H9 (cell line): ENCODE measurements at regions not wholly inside any gene's neighbourhood (a gene's known extent, or its start where the extent isn't known, plus 50 kb on each side); places are given as distances from the start of the nearest gene placed in this dataset.

Source experiments
- DNase-seq: peaks from one replicate; pipeline ENCODE4 v3.0.0-alpha.2; 2017
- H2AFZ ChIP-seq: one replicate; pipeline ENCODE4 v1.6.1; 2013; ENCODE audit warnings: mild to moderate bottlenecking, low read length, control low read depth, moderate library complexity
- H2AK5ac ChIP-seq: 2 replicates; pipeline ENCODE4 v1.6.1; 2013; ENCODE audit warnings: low read length, control low read depth, mixed read lengths; ENCODE audit not compliant: insufficient read length
- H2BK120ac ChIP-seq: one replicate; pipeline ENCODE4 v1.6.1; 2013; ENCODE audit warnings: low read depth, mild to moderate bottlenecking, low read length, control low read depth, inconsistent platforms; ENCODE audit not compliant: poor library complexity, severe bottlenecking
- H2BK12ac ChIP-seq: 2 replicates; pipeline ENCODE4 v1.6.1; 2013; ENCODE audit warnings: low read length, control low read depth, mixed read lengths, low read depth; ENCODE audit not compliant: insufficient read length
- H2BK15ac ChIP-seq: 2 replicates; pipeline ENCODE4 v1.6.1; 2013; ENCODE audit warnings: low read depth, low read length, control low read depth
- H2BK20ac ChIP-seq: one replicate; pipeline ENCODE4 v1.6.1; 2013; ENCODE audit warnings: low read depth, mild to moderate bottlenecking, low read length, control low read depth, inconsistent platforms; ENCODE audit not compliant: poor library complexity, severe bottlenecking
- H2BK5ac ChIP-seq: 2 replicates; pipeline ENCODE4 v1.6.1; 2013; ENCODE audit warnings: low read length, control low read depth, mixed read lengths; ENCODE audit not compliant: insufficient read length
- H3K14ac ChIP-seq: 2 replicates; pipeline ENCODE4 v1.6.1; 2013; ENCODE audit warnings: low read length, control low read depth; ENCODE audit not compliant: insufficient read depth
- H3K18ac ChIP-seq: 2 replicates; pipeline ENCODE4 v1.6.1; 2013; ENCODE audit warnings: low read depth, mild to moderate bottlenecking, mixed read lengths, low read length, control low read depth; ENCODE audit not compliant: insufficient read length
- H3K23ac ChIP-seq: 2 replicates; pipeline ENCODE4 v1.6.1; 2013; ENCODE audit warnings: low read length, control low read depth, mixed read lengths, low read depth; ENCODE audit not compliant: insufficient read length
- H3K23me2 ChIP-seq: 2 replicates; pipeline ENCODE4 v1.6.1; 2013; ENCODE audit warnings: low read depth, mild to moderate bottlenecking, mixed read lengths, low read length, control low read depth; ENCODE audit not compliant: insufficient read length, poor library complexity, severe bottlenecking
- H3K27ac ChIP-seq: 2 replicates; pipeline ENCODE4 v1.5.1; 2013; ENCODE audit warnings: low read length, control low read depth, mixed read lengths, low read depth; ENCODE audit not compliant: insufficient read length
- H3K27me3 ChIP-seq: 2 replicates; pipeline ENCODE4 v1.6.1; 2013; ENCODE audit warnings: low read length, control low read depth, inconsistent platforms; ENCODE audit not compliant: insufficient read depth
- H3K4ac ChIP-seq: 2 replicates; pipeline ENCODE4 v1.6.1; 2013; ENCODE audit warnings: low read depth, mild to moderate bottlenecking, control low read depth, inconsistent platforms, low read length, moderate library complexity
- H3K4me1 ChIP-seq: 2 replicates; pipeline ENCODE4 v1.6.1; 2013; ENCODE audit warnings: low read length, control low read depth, inconsistent platforms; ENCODE audit not compliant: insufficient read depth
- H3K4me2 ChIP-seq: 2 replicates; pipeline ENCODE4 v1.6.1; 2013; ENCODE audit warnings: low read length, control low read depth, mixed read lengths; ENCODE audit not compliant: insufficient read length, insufficient read depth
- H3K56ac ChIP-seq: 2 replicates; pipeline ENCODE4 v1.6.1; 2013; ENCODE audit warnings: low read depth, mild to moderate bottlenecking, mixed read lengths, low read length, control low read depth; ENCODE audit not compliant: insufficient read length
- H3K79me1 ChIP-seq: 2 replicates; pipeline ENCODE4 v1.6.1; 2013; ENCODE audit warnings: low read depth, mild to moderate bottlenecking, moderate library complexity, low read length, control low read depth, inconsistent platforms; ENCODE audit not compliant: insufficient read depth, poor library complexity, severe bottlenecking
- H3K79me2 ChIP-seq: 2 replicates; pipeline ENCODE4 v1.6.1; 2013; ENCODE audit warnings: low read length, control low read depth, inconsistent platforms; ENCODE audit not compliant: insufficient read depth
- H3K9ac ChIP-seq: 2 replicates; pipeline ENCODE4 v1.6.1; 2013; ENCODE audit warnings: low read length, control low read depth, mixed read lengths; ENCODE audit not compliant: insufficient read length; ENCODE audit errors: extremely low read depth
- H3K9me3 ChIP-seq: one replicate; pipeline ENCODE4 v1.6.1; 2013; ENCODE audit warnings: low read depth, low read length, inconsistent platforms; ENCODE audit not compliant: control insufficient read depth
- H3T11ph ChIP-seq: one replicate; pipeline ENCODE4 v1.6.1; 2013; ENCODE audit warnings: mild to moderate bottlenecking, low read length, control low read depth, inconsistent platforms
- H4K20me1 ChIP-seq: one replicate; pipeline ENCODE4 v1.6.1; 2013; ENCODE audit not compliant: control insufficient read depth, insufficient read length, insufficient read depth
- H4K5ac ChIP-seq: 2 replicates; pipeline ENCODE4 v1.6.1; 2013; ENCODE audit warnings: low read depth, mild to moderate bottlenecking, mixed read lengths, low read length, control low read depth; ENCODE audit not compliant: insufficient read length
- H4K8ac ChIP-seq: replicated peaks from 2 replicates; pipeline ENCODE4 v1.6.1; 2013; ENCODE audit warnings: low read length, control low read depth, mixed read lengths, low read depth; ENCODE audit not compliant: insufficient read length
- H4K91ac ChIP-seq: 2 replicates; pipeline ENCODE4 v1.6.1; 2013; ENCODE audit warnings: low read depth, mild to moderate bottlenecking, moderate library complexity, mixed read lengths, low read length, control low read depth; ENCODE audit not compliant: insufficient read length
- H3K27ac Mint-ChIP-seq, 3 experiments: 2 replicates in 2 of 3; 3 replicates in 1 of 3; pipeline ENCODE4 v1.8.0; 2020 to 2021; ENCODE audit warnings: mixed read lengths in 3 of 3, mild to moderate bottlenecking in 1 of 3, moderate library complexity in 1 of 3
- H3K27me3 Mint-ChIP-seq: 2 replicates; pipeline ENCODE4 v1.8.0; 2021; ENCODE audit warnings: low read depth, mild to moderate bottlenecking, moderate library complexity, mixed read lengths
- H3K36me3 Mint-ChIP-seq, 3 experiments: 2 replicates in 2 of 3; 3 replicates in 1 of 3; pipeline ENCODE4 v1.8.0; 2020 to 2021; ENCODE audit warnings: low read depth in 3 of 3, mixed read lengths in 3 of 3; ENCODE audit not compliant: insufficient read depth in 1 of 3
- H3K4me1 Mint-ChIP-seq, 2 experiments: 2 replicates each; pipeline ENCODE4 v1.8.0; 2020; ENCODE audit warnings: mixed read lengths in 2 of 2
- H3K4me3 Mint-ChIP-seq, 2 experiments: 2 replicates in 1 of 2; 3 replicates in 1 of 2; pipeline ENCODE4 v1.8.0; 2020 to 2021; ENCODE audit warnings: mild to moderate bottlenecking in 2 of 2, mixed read lengths in 2 of 2, moderate library complexity in 1 of 2
- H3K9me3 Mint-ChIP-seq, 2 experiments: 2 replicates in 1 of 2; 3 replicates in 1 of 2; pipeline ENCODE4 v1.8.0; 2020; ENCODE audit warnings: mild to moderate bottlenecking in 2 of 2, mixed read lengths in 2 of 2, moderate library complexity in 1 of 2
- WGBS: extraction: QIAGEN DNeasy Blood & Tissue Kit; methylation state at CpG from one replicate; pipeline ENCODE4 v1.1.7; 2013; ENCODE audit warnings: missing lambda C conversion rate, low lambda C conversion rate, mixed read lengths; ENCODE audit not compliant: insufficient read length; ENCODE audit errors: extremely low coverage; 5-methylcytosine and 5-hydroxymethylcytosine counted together
- TF ChIP-seq, protein P1 (sequence below): fragments of 200-600 bp; sonication (generic); conservative IDR thresholded peaks from 3 replicates; pipeline ENCODE4 v1.8.0; 2021; ENCODE audit warnings: antibody characterized with exemption, mild to moderate bottlenecking

DNA sequence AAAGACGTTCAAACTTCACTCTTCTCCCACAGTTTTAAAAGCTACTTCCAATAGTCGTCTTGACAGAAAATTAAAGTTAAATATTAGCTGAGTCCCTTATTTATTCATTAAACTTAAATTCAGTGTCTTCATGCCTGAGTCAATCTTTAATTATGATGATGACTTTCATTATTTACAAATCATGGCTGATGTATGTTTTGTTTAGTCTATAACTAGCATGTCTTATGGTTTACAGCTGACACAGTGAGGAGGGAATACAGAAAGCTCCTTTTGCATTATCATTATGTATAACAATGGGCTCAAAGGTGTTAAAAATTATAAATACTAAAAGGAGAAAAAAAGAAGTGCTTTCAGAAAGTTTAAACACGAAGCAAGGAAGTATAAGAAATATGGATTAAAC, 1333.1 kb downstream of the CDH8 start:
- Histone ChIP-seq H2AK5ac (no peak overlapping the region), H3K4ac (no peak overlapping the region), H2BK120ac (no peak overlapping the region), H2BK20ac (no peak overlapping the region), H3K79me2 (no peaks in the 10 kb centered on the region), H3K56ac (no peak overlapping the region), H3K9me3 (no peaks in the 10 kb centered on the region), H3K9ac (no peak overlapping the region), H3T11ph (no peak overlapping the region), H4K5ac (no peak overlapping the region), H2BK12ac (no peak overlapping the region), H3K4me2 (no peak overlapping the region), H3K4me1 (no peaks in the 10 kb centered on the region), H2BK15ac (no peak overlapping the region), H4K91ac (no peak overlapping the region), H3K27me3 (no peaks in the 10 kb centered on the region), H3K18ac (no peak overlapping the region), H2BK5ac (no peak overlapping the region), H3K27ac (no peak overlapping the region), H3K23me2 (no peaks in the 10 kb centered on the region), H3K23ac (no peak overlapping the region), H4K8ac (no peak overlapping the region), H2AFZ (no peak overlapping the region), H3K79me1 (no peaks in the 10 kb centered on the region), H3K14ac (no peak overlapping the region), H4K20me1 (no peaks in the 10 kb centered on the region)
- H3K4me3 Mint-ChIP-seq, result no peak overlapping the region
- no peaks in the 10 kb centered on the region for H3K36me3 Mint-ChIP-seq
- no peak for DNase-seq
- TF ChIP-seq, protein P1, sequence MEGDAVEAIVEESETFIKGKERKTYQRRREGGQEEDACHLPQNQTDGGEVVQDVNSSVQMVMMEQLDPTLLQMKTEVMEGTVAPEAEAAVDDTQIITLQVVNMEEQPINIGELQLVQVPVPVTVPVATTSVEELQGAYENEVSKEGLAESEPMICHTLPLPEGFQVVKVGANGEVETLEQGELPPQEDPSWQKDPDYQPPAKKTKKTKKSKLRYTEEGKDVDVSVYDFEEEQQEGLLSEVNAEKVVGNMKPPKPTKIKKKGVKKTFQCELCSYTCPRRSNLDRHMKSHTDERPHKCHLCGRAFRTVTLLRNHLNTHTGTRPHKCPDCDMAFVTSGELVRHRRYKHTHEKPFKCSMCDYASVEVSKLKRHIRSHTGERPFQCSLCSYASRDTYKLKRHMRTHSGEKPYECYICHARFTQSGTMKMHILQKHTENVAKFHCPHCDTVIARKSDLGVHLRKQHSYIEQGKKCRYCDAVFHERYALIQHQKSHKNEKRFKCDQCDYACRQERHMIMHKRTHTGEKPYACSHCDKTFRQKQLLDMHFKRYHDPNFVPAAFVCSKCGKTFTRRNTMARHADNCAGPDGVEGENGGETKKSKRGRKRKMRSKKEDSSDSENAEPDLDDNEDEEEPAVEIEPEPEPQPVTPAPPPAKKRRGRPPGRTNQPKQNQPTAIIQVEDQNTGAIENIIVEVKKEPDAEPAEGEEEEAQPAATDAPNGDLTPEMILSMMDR, result no peak
- H3K27me3 Mint-ChIP-seq, result no peaks in the 10 kb centered on the region
- no peak overlapping the region for H3K27ac Mint-ChIP-seq
- no CpG with 5 or more reads among the region's 3 CpGs for WGBS
- no peaks in the 10 kb centered on the region for H3K4me1 Mint-ChIP-seq
- peaks cover 0 to under 1% of the 10 kb centered on the region in 2 experiments; a peak in 2 of 5 replicates for H3K9me3 Mint-ChIP-seq
